Pancreas (tissue), 10 donors: ENCODE measurements at regions not wholly inside any gene's neighbourhood (a gene's known extent, or its start where the extent isn't known, plus 50 kb on each side); places are given as distances from the start of the nearest gene placed in this dataset.

ENCODE experiments used
- ATAC-seq, 4 donors: fragments of 200-7000 bp; cut with Tn5 transposase; one replicate each; pipeline versions ENCODE4 v1.8.0 to v1.9.1; 2020; ENCODE audit warnings: mild to moderate bottlenecking in 4 of 4, moderate library complexity in 4 of 4
- DNase-seq, 6 donors: peaks; one replicate each; pipeline ENCODE4 v3.0.0-alpha.2; 2020
- FAIRE-seq: peaks from 2 replicates; lab custom pipeline; 2012; peaks lifted over from hg19 to GRCh38; lab: Jason Lieb, UNC
- H3K27ac ChIP-seq, 4 donors: fragments of 200-600 bp; sonication (generic); 1 replicate in 3 of 4; 2 replicates in 1 of 4; pipeline versions ENCODE4 v1.5.0 to v1.8.0; 2020
- H3K27me3 ChIP-seq, 4 donors: fragments of 200-600 bp; one replicate each; pipeline ENCODE4 v1.8.0; 2021
- H3K36me3 ChIP-seq, 3 donors: fragments of 200-600 bp; sonication (generic) in 1 of 3; one replicate each; pipeline versions ENCODE4 v1.5.0 to v1.8.0; 2020 to 2021
- H3K4me1 ChIP-seq, 3 donors: fragments of 200-600 bp; one replicate each; pipeline ENCODE4 v1.8.0; 2021
- H3K4me3 ChIP-seq, 4 donors: fragments of 200-600 bp; sonication (generic) in 2 of 4; one replicate each; pipeline versions ENCODE4 v1.5.0 to v1.8.0; 2020 to 2021
- H3K9me3 ChIP-seq, 4 donors: fragments of 200-600 bp; one replicate each; pipeline ENCODE4 v1.8.0; 2021
- WGBS, 2 donors: extraction: QIAGEN DNeasy Blood & Tissue Kit; methylation state at CpG; one replicate each; pipeline ENCODE4 v1.1.7; 2013; 5-methylcytosine and 5-hydroxymethylcytosine counted together
- intact Hi-C, 3 donors: fragments of 100-400 bp; cut with DNase I; formaldehyde crosslinking; loops; one replicate each; pipeline versions ENCODE4 v1.11.1 to v1.14.2; 2022
- TF ChIP-seq, protein P1 (sequence below), 4 donors: fragments of 200-600 bp; sonication (generic) in 3 of 4; IDR thresholded peaks; one replicate each; pipeline versions ENCODE4 v1.5.0 to v1.8.0; 2021; ENCODE audit warnings: antibody characterized with exemption in 4 of 4
- donor health status: healthy with polysubstance abuse.
- donor health status: DM: no; HTN: no; CAD: no; lungs with moderate emphysema.
- donor health status: DM: no; HTN: no; CAD: no.
- donor health status: control.
- donor health status: control.
- donor health status: Bipolar disorder and iron deficiency.
- donor health status: DM: yes; HTN: yes; CAD: no.
- donor health status: DM: no; HTN: no; CAD: no.
- donor health status: DM: no; HTN: no; CAD: no.
- donor health status: DM: yes; HTN: yes; CAD: no.

DNA sequence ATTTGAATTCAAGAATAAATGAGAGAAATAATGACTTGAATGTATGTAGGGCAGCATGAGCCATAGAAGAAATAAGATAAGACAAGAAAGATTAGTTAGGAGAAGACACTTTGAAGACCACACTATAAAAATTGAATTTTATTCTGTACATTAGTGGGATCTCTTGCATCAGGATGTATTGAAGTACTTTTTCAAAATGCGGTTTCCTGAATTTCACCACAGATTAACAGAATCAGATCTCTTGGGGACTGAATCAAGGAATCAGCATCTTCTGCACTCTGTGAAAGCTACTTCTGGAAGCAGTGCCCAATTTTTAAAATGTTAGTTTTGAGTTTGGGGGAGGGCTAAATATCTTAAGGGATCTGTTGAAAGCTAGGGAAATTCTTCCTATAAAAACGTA lies 763.9 kb upstream of the GOLIM4 start:
- Histone ChIP-seq H3K9me3 (no peaks in the 10 kb centered on the region), H3K27me3 (no peaks in the 10 kb centered on the region), H3K36me3 (no peaks in the 10 kb centered on the region), H3K27ac (no peak overlapping the region), H3K4me3 (no peak overlapping the region), H3K4me1 (peaks cover 0 to 14% (median 11%) of the 10 kb centered on the region in 3 donors)
- FAIRE-seq: no peak
- TF ChIP-seq, protein P1, sequence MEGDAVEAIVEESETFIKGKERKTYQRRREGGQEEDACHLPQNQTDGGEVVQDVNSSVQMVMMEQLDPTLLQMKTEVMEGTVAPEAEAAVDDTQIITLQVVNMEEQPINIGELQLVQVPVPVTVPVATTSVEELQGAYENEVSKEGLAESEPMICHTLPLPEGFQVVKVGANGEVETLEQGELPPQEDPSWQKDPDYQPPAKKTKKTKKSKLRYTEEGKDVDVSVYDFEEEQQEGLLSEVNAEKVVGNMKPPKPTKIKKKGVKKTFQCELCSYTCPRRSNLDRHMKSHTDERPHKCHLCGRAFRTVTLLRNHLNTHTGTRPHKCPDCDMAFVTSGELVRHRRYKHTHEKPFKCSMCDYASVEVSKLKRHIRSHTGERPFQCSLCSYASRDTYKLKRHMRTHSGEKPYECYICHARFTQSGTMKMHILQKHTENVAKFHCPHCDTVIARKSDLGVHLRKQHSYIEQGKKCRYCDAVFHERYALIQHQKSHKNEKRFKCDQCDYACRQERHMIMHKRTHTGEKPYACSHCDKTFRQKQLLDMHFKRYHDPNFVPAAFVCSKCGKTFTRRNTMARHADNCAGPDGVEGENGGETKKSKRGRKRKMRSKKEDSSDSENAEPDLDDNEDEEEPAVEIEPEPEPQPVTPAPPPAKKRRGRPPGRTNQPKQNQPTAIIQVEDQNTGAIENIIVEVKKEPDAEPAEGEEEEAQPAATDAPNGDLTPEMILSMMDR (IDR thresholded peaks at IDR 0.05): no peak
- intact Hi-C loops: no loop called here
- DNase-seq: no peak
- WGBS, 2 donors: 76% methylated on average over 2 of the region's 2 CpGs
- peak in 1 of 4 donors; percentile 6 for ATAC-seq

- H3K9me3 ChIP-seq: no peaks in the 10 kb centered on the region
- TF ChIP-seq, protein P1 (IDR thresholded peaks at IDR 0.05): no peak
- DNase-seq: no peak
- peaks cover 0 to 14% (median 11%) of the 10 kb centered on the region in 3 donors for H3K4me1 ChIP-seq
- intact Hi-C loops: no loop called here
- H3K36me3 ChIP-seq: no peaks in the 10 kb centered on the region
- H3K27me3 ChIP-seq: no peaks in the 10 kb centered on the region
- FAIRE-seq: no peak
- peak; percentile 57 to 89 (median 80) for ATAC-seq
- WGBS, 2 donors: 32 to 38% methylated on average over 4 of the region's 4 CpGs
- peak overlapping the region in 1 of 4 donors; percentile 13 for H3K27ac ChIP-seq
- no peak overlapping the region for H3K4me3 ChIP-seq
Measured at GRCh38 chr3:168859143-168859542, 763.4 kb upstream of the GOLIM4 start.

- H3K27me3 ChIP-seq: no peaks in the 10 kb centered on the region
- ATAC-seq: no peak
- H3K4me3 ChIP-seq: no peak overlapping the region
- peaks cover 0 to 11% (median 8%) of the 10 kb centered on the region in 3 donors for H3K4me1 ChIP-seq
- DNase-seq: no peak
- intact Hi-C loops: no loop called here
- TF ChIP-seq, protein P1 (IDR thresholded peaks at IDR 0.05): no peak
- H3K36me3 ChIP-seq: no peaks in the 10 kb centered on the region
- no peak overlapping the region for H3K27ac ChIP-seq
- H3K9me3 ChIP-seq: no peaks in the 10 kb centered on the region
- FAIRE-seq: no peak
- WGBS, 2 donors: 97 to 100% methylated on average over 3 of the region's 3 CpGs
Measured at GRCh38 chr3:168858327-168858726, 762.6 kb upstream of the GOLIM4 start.

GRCh38 chr3:168850109-168850508 lies 754.4 kb upstream of the GOLIM4 start:
- no peak for DNase-seq
- no peak overlapping the region for H3K4me3 ChIP-seq
- no peak for FAIRE-seq
- ATAC-seq: no peak
- H3K27me3 ChIP-seq: no peaks in the 10 kb centered on the region
- TF ChIP-seq, protein P1 (IDR thresholded peaks at IDR 0.05): no peak
- H3K36me3 ChIP-seq: no peaks in the 10 kb centered on the region
- no peaks in the 10 kb centered on the region for H3K9me3 ChIP-seq
- intact Hi-C loops: no loop called here
- H3K4me1 ChIP-seq: no peaks in the 10 kb centered on the region
- no peak overlapping the region for H3K27ac ChIP-seq

DNA sequence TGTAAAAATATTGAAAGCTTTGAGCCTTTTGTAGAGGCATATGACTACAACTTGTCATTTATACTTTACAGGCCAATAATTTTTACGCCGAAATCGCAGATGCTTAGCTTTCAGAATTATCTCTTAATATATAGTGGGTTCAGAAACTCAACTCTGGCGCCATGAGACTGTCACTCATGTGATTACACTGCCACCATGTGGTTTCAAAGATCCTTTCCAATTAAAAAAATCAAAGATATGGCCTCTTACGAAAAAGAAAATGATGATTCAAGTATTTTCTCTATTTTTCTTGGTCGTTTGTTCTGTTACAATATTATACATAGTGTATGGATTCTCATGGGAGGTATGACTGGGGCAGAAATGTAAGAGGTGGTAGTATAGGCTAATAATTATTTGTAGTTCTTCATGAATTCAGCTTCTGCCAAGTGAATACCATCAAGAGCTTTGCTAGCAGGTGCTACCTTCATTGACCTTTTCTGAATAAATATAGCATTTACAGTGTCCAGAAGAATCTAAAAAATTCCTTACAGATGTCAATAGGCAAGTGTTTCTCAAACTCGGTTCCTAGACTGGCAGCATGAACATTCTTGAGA lies 751.7 kb upstream of the GOLIM4 start:
- Histone ChIP-seq H3K36me3 (no peaks in the 10 kb centered on the region), H3K4me3 (no peak overlapping the region), H3K4me1 (no peaks in the 10 kb centered on the region), H3K27ac (no peak overlapping the region), H3K27me3 (no peaks in the 10 kb centered on the region), H3K9me3 (no peaks in the 10 kb centered on the region)
- 8 to 11% methylated on average over 7 of the region's 7 CpGs for WGBS, 2 donors
- DNase-seq (peak in 1 of 6 donors; percentile 16), ATAC-seq (peak; percentile 60 to 86 (median 80)), FAIRE-seq (peak; percentile 70)
- intact Hi-C loops: loop anchor here in 2 of 3 donors (5.0 to 10.0 kb wide), 2 partner anchors 623 to 635 kb away; no protein-coding TSS in a partner anchor
- TF ChIP-seq, protein P1 (IDR thresholded peaks at IDR 0.05): peak; percentile 40 to 56 (median 42)
